Activated CD4-positive, CD25-positive, alpha-beta regulatory T cell (primary cell): ENCODE measurements at regions not wholly inside any gene's neighbourhood (a gene's known extent, or its start where the extent isn't known, plus 50 kb on each side); places are given as distances from the start of the nearest gene placed in this dataset.
"Not testable (repeated sequence)": the region's sequence is repeated elsewhere in the genome, so short reads cannot be mapped to it uniquely, and the experiment has no call there.

Experiments used
- DNase-seq, 4 experiments: peaks; one replicate each; lab custom pipeline; 2025; lab: John Stamatoyannopoulos, UW

DNA sequence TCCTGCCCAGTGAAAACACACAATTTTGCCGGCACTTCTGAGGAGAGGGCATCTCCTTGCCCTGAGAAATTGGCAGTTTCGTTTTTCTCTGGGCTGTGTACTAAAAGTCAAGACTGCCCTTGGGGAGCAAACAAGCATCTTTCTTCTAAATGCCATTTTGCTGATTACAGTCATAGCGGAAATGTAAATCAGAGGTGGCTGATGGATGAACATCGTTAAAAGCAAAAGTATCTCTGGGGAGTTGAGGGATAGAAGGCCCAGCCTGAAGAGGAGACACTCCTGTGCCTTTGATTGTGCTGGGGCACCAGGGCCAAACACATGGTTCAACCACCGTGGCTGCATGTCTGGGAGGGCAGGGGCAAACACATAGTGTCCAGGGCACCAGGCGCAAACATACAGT is 49.8 kb downstream of the ABCC12 start:
- DNase-seq = no peak

DNA sequence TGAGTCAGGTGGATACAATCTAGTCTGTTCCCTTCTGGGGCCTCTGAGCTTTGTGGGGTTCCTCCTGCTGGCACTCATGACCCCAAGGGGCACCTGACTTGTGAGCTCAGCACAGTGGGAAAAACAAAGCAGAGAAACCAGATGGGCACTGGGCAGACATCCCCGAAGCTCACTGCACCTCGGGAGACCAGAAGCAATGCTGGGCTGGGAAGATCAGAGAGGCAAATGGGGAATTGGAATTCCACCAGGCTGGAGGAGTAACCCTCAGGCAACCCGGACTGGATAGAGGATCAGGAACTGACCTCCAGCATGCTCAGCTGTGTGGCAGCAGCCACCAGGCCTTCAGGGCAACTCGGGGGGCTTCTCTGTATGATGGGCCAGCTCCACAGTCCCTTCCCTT is 50.3 kb downstream of the ABCC12 start:
- DNase-seq = no peak

DNA sequence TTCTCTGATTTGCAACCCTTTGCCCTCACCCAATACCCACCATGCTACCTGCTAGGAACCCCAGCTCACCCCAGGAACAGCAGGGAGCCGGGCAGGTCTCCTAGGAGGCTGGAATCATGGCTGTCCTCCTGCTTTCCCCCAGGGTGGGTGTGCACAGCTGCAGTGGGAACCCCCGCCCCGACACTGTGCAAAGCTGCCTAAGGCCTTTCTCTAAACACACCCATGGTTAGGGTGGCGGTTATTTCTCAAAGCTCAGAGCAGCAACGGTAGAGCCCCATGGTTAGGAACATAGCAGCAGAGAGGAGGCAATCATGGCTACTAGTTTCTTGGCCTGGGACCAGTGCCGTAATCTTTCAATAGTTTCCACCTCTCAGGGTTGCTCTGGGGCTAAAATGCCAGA is 52.2 kb downstream of the ABCC12 start:
- no peak for DNase-seq

DNA sequence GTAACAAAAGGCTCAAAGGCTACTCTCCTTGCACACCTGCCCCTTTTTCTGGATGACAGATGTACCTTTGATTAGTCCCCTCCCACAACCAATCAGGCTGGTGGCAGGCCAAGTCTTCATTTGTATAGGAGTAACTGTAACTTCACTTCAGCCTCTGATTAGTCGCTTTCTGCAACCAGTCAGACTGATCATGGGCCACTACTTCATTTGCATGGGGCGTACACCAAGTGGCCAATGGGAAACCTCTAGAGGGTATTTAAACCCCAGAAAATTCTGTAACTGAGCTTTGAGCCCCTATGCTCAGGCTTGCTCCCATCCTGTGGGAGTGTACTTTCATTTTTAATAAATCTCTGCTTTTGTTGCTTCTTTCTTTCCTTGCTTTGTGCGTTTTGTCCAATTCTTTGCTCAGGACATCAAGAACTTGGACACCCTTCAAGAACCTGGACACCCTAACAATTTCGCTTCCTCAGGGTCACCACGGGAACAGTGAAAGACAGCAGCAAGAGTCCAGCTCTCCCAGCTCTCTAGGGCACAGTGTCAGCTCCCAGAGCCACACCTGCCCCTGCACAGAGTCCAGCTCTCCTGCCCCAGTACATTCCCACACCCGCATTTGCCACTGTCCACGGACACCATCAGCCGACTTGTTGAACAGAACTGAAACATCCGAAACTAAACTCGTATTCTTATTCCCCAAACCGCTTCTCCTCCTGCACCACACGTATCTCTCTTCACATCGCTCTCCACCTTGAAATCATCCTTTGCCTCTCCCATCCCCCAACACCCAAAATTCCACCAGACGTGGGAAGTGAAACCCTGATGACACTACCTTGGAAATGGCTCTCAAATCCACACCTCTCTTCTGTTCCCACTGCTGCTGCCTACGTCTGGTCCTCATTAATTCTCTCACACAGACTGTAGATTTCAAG is 53.4 kb downstream of the ABCC12 start:
- DNase-seq = no peak

DNA sequence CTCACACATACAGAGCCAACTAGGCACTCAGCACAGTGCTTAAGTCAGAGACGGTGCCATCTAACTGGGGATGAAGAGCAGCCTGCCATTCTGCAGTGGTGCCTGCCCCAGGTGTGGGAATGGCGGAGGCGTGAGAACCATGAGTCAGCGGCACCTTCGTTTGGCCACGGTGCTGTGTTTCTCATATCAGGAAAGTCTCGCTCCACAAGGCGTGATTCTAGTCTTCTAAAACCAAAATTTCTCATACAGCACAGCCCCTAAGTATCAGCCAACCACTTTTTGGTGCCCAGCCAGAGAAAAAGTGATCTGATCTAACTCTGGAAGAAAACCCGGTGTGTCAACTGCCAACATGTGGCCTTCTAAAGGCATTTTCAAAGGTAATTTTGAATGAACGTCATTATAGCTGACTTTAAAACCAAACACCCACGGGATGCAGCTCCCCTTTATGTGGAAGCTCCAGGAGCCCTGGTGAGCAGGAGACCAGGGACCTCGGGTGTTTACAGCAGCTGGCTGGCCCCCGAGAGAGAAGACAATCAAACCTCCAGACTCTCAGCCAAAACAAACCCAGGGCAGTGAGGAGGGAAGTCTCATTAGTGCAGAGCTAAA is 54.6 kb downstream of the ABCC12 start:
- peak in 1 of 4 experiments; percentile 10 for DNase-seq

DNA sequence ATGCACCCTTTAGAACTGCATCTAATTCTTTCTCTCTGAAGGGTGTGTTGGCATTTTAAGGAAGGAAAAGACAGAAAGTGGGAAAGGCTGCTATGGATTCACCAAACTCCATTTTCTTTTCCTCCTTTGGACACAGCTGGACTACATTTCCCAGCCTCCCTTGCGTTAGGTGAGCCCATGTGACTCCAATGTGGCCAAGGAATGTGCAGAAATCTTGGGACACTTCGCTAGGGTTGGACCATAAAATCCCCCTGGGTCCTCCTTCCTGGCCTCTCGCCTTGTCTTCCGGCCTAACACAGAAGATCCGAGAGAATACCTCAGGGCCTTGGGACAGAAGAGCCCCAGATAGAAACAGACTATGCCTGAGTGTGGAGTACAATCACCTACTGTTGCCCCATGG is 56.3 kb downstream of the ABCC12 start:
- no peak for DNase-seq

DNA sequence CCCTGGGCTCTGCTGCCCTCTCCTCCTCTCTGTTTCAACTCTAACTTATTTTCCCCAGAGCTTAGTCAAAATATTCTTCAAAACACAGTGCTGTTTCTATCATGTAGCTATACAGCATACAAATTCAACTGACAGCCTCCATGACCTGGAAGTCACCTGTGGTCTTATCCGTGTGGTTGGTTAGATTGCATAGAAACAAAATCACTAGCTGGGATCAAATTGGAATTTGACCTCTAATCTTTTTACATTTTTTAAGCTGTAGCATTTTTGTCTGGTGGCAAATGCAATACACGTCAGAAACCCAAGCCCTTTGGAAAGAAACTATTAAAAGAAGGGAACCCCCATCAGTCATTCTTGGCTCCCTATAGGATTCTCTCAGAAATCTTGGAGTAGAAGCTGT is 57.3 kb downstream of the ABCC12 start:
- no peak for DNase-seq

DNA sequence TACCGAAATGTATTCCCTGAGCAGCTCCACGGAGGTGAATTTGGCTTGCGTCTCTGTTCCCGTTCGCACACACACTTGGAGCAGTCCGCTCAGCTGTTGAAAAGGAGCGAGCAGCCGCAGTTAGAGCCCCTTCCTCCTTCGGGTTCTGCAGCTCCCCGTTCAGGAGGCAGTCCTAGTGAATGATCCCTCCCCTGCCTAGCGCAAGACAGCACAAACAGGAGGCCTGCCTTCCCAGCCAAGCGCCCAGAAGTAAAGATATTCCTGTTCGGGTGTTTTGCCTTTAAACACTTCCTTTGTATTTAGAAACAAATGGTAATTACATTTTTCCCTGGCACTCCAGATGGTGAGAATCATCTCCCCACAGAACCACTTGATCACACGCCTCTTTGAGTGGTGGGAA is 64.7 kb downstream of the ABCC12 start:
- DNase-seq = no peak

DNA sequence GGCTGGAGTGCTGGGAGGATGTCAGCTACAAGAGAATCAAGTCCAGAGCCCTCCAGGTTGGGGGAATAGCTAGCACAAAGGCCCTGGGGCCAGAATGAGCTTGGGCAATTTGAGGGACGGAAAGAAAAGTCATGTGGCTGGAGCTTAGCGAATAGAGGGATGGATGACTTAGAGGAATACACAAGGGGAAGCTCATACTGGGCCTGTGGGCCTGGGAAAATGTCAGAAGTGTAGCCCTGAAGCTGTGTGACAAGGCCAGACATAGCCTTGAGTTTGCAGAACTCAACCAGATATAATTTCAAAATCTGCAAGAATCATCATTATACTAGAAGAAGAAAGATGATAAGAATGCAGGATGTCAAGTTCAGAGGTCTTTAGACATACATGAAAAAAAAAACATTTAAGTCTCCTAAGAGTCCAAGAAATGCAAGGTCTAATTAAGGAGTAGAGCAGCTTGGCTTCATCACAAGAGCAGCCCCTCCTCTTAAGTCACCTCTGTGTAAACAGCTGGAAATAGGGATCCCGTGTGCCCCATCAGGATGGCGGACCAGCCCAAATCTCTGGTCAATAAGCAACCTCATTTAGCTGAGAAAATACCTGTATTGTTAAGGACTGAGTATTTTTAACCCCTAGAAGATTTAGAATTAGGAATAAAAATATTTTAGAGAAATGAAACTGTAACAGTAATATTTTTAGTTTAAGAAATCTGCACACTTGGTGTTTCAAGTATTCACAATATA is 66.6 kb downstream of the ABCC12 start:
- DNase-seq = no peak

DNA sequence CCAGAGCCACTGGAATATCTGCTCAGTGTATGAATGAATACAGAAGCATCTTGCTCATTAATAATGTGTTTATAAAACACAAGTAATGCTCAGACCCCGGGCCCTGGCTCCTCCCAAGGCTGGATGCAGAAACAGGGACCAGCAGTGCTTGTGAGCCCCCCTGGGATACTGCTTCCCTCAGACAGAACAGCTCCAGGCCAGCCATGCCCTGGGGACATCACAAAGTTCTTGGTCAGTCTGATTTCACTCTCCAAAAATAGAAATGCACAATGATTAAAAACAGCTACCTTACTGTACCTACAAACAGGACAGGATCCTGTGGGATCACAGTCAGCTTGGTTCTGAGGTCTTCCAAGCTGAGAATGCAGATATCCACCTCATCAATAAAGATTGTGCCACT is 68.2 kb downstream of the ABCC12 start:
- no peak for DNase-seq

DNA sequence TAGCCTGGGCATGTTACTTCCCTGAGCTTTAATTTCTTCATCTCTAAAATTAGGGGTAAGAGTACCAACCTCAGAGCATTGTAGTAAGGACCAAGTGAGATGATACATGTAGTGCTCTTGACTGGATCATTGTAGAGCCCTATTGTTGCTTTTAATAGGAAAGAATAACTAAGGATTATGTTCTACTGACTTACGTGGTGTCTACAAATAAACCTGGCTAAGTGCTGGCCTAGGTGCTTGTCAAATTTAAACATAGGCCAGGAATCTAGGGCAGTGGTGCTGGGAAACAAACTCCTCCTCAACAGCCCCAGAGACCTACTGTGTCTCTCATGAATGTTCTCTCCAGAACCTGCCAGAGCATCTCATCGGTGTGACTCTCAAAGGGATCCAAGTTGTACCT is 69.4 kb downstream of the ABCC12 start:
- no peak for DNase-seq

DNA sequence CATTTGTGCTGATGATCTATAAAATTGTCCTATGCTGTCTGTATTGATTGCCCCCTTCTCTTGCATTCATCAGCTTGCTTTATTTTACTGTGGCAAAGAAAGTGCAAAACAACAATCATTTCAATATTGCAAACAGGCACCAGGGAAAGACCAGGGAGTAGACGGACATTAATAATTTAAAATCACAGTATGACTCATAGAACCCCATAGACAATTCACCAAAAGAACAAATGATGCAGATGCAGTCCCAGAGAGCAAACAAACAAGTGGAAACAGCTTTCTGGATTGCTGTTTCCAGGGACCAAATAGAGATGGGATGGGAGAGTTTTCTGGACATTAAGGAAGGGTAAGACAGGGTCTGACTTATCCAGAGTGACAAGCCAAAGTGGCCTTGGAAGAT is 70.1 kb downstream of the ABCC12 start:
- DNase-seq = no peak

DNA sequence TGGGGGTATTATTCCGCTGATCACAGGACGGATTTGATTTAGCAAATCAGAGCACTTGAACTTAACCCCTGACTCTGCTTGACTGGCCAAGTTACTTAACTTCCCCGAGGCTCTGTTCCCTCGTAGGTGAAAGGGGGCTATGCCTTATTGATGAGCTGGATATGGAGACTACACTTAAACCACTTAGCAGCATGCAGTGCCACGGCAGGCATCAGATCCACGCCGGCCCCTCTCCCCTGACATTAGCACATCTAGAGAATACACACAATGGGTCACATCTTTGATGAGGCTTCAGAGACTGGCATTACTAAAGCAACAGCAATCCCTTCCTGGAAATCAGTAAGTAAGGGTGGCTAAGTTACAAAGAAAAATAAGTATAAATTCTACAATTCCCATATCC is 71.0 kb downstream of the ABCC12 start:
- DNase-seq = no peak

DNA sequence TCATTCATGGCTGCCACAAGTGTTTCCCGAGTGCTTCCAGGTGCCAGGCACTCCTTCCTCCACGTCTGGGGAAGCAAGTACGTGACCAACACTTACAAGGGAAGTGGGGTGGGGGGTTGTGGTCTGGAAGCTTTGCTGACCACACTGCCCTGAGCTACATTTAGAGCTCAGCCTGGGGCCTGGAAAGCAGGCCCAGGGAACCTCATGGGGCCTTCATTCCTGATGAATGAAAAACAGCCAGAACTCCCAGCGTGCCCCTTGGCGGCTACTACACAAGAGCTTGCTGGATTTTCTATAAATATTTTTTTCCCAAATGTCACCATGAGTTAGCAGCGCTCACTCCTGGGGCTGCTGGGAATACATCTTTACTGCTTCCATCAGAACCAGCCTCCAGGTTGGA is 73.3 kb downstream of the ABCC12 start:
- DNase-seq = no peak

DNA sequence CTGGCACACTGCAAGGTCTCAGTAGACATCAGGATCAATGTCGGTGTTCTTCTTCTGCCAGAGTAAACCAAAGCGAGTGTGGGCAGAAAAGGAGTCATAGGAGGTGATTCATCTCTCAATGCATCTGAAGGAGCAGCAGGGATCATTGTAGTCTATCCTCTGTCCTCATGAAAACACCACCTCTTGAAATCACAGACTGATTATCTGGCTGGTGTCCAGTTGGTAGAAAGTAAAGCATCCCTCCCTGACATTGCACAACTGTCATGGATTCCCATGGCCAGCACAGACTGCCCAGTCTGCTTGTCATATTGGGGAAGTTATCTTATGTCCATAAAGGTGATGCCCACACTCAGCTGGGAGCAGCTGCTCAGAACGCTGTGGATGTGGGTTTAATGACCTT is 74.1 kb downstream of the ABCC12 start:
- no peak for DNase-seq

DNA sequence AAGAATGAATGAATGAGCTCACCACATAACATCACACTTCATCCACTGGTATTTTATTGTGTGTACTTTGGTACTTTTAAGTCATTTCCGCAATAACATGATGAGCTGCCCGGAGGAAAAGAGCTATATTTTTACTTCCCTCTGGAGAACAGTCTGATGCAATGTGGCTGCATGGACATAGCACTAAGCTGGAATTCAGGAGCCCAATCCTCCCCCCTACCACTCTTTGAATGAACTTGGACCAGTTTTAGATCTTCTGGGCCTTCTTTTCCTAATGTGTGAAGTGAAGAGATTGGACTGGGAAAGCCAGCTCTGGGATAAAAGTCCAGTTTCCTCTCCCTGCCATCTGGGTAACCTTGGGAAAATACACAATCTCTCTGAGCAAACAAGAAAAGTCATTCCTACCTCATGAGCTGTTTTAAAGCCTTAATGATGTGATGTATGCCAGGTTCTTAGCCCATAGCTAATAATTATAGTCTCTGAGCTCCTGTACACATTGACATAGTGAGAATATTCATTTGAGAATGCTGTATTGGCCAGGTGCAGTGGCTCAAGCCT is 79.3 kb downstream of the ABCC12 start:
- DNase-seq = no peak

DNA sequence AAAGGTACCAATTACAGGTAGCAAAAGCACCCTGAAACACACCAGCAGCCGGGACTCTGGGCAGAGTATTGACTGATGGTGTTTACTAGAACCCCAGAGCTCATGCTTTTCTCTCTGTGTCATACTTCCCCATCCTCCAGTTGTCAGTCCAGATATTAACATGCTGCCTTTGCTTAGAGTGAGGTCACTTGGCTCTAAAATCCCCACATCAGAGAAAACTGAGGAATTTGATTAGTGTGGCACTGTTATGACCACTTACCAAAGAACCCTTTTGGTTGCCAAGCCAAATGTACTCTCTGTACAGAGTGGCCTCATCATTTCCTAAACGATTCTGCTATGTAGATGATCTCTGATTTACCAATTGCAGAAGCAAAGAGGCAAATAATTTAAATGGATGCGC is 80.4 kb downstream of the ABCC12 start:
- no peak for DNase-seq

DNA sequence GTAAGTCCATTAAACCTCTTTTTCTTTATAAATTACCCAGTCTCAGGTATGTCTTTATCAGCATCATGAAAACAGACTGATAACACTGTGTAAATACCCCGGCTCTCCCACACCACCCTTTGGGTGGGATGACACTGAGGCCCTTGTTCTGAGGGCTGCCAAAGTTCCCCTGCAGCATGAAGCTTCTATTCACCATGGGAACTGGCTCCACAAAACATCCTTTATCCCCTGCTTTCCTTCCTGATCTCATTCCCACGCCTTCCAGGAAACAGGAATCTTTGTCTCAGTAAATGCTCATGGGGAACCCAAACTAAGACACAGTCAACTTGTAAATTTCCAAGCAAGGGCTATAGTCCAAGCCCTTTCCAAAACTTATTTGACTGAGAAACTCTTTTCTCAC is 88.4 kb downstream of the ABCC12 start:
- DNase-seq = no peak

DNA sequence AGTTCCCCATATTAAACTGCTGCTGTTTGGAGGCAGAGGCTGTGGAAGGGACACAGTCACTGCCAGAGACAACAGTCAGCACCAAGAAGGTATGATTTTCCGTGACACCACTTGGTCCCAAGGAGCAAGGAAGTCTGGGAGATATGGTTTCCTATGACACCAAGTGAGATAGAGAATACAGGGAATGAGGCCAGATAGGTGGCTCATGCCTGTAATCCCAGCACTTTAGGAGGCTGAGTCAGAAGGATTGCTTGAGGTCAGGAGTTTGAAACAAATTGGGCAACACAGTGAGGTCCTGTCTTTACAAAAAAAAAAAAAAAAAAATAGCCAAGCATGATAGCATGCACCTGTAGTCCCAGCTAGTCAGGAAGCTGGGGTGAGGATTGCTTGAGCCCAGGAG is 90.8 kb downstream of the ABCC12 start:
- no peak for DNase-seq

DNA sequence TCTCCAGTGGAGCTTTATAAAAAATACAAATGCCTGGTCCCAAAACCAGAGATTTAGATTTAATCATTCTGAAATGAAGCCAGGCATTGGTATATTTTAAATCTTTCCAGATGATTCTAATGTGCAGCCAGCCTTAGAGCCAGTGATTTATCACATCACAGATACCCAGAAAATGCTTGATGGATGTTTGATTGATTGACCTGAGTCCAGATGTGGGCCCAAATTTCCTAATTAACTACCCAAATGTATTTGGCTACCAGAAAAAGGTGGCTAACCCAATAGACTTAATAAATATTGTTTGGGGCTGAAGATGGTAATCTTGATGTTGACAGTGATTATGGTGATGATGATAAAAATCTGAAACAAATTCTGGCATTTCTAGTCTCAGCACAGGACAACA is 93.1 kb downstream of the ABCC12 start:
- no peak for DNase-seq

DNA sequence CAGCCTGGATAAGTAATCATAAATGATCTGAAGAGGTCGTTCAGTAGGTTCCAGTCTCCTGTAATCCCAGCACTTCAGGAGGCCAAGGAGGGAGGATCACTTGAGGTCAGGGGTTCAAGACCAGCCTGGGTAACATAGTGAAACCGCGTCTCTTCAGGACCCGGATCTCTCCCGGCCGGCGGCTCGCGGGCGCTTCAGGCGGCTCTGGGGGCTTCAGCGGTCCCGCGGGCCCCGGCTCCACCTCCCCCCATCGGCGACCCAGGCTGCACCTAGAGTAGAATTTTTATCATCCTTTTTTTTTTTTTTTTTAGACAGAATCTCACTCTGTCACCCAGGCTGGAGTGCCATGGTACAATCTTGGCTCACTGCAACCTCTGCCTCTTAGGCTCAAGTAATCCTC is 95.9 kb downstream of the ABCC12 start:
- no peak for DNase-seq

DNA sequence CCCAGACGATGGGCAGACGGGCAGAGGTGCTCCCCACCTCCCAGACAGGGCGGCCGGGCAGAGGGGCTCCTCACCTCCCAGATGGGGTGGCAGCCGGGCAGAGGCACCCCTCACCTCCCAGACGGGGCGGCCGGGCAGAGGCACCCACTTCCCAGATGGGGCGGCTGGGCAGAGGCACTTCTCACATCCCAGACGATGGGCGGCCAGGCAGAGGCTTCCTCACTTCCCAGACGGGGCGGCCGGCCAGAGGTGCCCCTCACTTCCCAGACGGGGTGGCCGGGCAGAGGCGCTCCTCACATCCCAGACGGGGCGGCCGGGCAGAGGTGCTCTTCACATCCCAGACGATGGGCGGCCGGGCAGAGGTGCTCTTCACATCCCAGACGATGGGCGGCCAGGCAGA is 96.6 kb downstream of the ABCC12 start:
- not testable (repeated sequence) for DNase-seq

DNA sequence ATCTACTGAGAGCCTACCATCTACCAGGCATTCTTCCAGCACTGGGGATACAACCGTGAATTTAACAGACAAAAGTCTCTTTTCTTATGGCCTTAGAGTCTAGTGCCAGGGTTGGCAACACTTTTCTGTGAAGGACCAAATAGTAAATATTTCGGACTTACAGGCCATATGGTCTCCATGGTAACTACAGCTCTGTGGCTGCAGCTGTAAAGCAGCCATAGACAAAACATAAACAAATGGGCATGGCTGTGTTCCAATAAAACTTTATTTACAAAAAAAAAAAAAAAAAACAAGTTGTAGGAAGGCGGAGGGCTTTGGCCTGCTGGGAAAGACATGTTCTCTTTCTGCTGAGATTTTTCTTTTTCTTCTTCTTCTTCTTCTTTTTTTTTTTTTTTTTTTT is 98.7 kb downstream of the ABCC12 start:
- DNase-seq = no peak
